ENCODE measurements at regions not wholly inside any gene's neighbourhood (a gene's known extent, or its start where the extent isn't known, plus 50 kb on each side); places are given as distances from the start of the nearest gene placed in this dataset.

DNA sequence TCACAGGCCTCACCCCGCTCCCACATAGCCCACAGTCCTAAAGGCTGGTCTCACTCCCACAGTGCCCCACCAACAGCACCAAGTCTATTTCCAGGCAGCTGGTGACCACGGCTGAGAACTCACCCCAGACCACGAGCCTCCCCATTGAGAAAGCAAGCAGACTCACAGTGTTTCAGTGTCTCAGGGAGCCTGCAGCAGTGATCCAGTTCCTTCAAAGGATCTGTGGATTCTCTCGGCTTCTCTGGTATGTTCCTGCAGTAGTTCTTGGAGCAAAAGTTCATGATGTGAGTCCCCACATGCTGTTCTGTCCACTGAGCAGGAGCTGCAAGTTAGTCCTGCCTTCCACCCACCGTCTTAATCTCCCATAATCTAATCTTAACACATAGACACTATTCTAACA, 185.3 kb upstream of the CDH6 start:
- no peak overlapping the region for H3K4me3 ChIP-seq
- no peaks in the 10 kb centered on the region for H3K9me3 ChIP-seq
- TF ChIP-seq CTCF (IDR thresholded peaks at IDR 0.05) = no peak
- ATAC-seq (no peak), DNase-seq (no peak)
- no peak overlapping the region for H3K27ac ChIP-seq
- intact Hi-C loops (cut with DNase I) = no loop called here
- H3K36me3 ChIP-seq = no peaks in the 10 kb centered on the region
- no peaks in the 10 kb centered on the region for H3K27me3 ChIP-seq (ENCODE audit: low read depth)
- H3K4me1 ChIP-seq = no peaks in the 10 kb centered on the region

DNA sequence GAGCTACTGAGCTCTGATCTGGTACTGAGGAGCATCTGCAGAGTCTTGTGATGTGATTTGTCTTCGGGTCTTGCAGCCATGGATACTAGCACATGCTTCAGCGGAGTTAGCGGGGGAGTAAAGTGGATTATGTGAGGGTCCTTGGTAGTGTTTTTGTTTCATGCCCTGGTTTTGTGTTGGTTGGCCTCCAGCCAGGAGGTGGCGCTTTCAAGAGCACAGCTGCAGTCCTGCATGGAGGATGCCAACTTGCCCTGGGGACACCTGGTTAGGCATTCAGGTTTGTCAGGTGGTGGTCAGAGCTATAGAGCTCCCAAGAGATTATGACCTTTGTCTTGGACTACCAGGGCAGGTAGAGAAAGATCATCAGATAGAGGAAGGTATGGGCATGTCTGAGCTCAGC, 185.8 kb upstream of the CDH6 start:
- no peaks in the 10 kb centered on the region for H3K4me1 ChIP-seq
- H3K27me3 ChIP-seq (ENCODE audit: low read depth) = no peaks in the 10 kb centered on the region
- no peak for DNase-seq
- ATAC-seq = no peak
- H3K36me3 ChIP-seq = no peaks in the 10 kb centered on the region
- no peak overlapping the region for H3K27ac ChIP-seq
- TF ChIP-seq CTCF (IDR thresholded peaks at IDR 0.05) = no peak
- no peaks in the 10 kb centered on the region for H3K9me3 ChIP-seq
- H3K4me3 ChIP-seq = no peak overlapping the region
- intact Hi-C loops (cut with DNase I) = no loop called here

- Histone ChIP-seq H3K27ac (no peak overlapping the region), H3K9me3 (no peaks in the 10 kb centered on the region), H3K27me3 (ENCODE audit: low read depth) (no peaks in the 10 kb centered on the region), H3K36me3 (no peaks in the 10 kb centered on the region), H3K4me3 (no peak overlapping the region), H3K4me1 (no peaks in the 10 kb centered on the region)
- no peak for TF ChIP-seq CTCF (IDR thresholded peaks at IDR 0.05)
- DNase-seq (no peak), ATAC-seq (no peak)
- intact Hi-C loops (cut with DNase I) = no loop called here
Observed at GRCh38 chr5:31000287-31000686, 193.2 kb upstream of the CDH6 start.

- intact Hi-C loops (cut with DNase I) = no loop called here
- DNase-seq = no peak
- H3K4me3 ChIP-seq = no peak overlapping the region
- no peaks in the 10 kb centered on the region for H3K9me3 ChIP-seq
- no peaks in the 10 kb centered on the region for H3K36me3 ChIP-seq
- no peaks in the 10 kb centered on the region for H3K4me1 ChIP-seq
- ATAC-seq = no peak
- H3K27ac ChIP-seq = no peak overlapping the region
- no peaks in the 10 kb centered on the region for H3K27me3 ChIP-seq (ENCODE audit: low read depth)
- no peak for TF ChIP-seq CTCF (IDR thresholded peaks at IDR 0.05)
Observed at GRCh38 chr5:30997681-30998080, 195.8 kb upstream of the CDH6 start.

DNA sequence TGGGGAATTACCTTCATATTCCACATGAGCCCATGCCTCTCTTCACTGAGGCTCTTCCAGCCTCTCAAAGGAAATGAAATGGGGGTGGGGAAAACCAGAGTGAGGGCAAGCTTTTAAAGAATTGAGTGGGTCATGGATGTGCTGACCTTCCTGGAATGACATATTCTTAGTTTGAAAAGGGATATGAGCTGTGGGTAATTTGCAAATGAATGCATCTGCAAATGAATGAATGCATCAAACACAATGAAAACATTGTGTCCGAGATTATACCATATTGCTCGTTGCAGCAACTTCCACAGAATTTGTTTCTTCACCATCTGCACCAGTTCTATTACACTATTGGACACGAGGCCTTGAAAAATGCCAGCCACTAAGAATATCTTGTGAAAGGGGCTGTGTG, 198.6 kb upstream of the CDH6 start:
- H3K4me1 ChIP-seq = no peaks in the 10 kb centered on the region
- ATAC-seq (no peak), DNase-seq (no peak)
- H3K9me3 ChIP-seq = no peaks in the 10 kb centered on the region
- TF ChIP-seq CTCF (IDR thresholded peaks at IDR 0.05) = no peak
- intact Hi-C loops (cut with DNase I) = no loop called here
- H3K4me3 ChIP-seq = no peak overlapping the region
- H3K27ac ChIP-seq = no peak overlapping the region
- H3K27me3 ChIP-seq (ENCODE audit: low read depth) = no peaks in the 10 kb centered on the region
- H3K36me3 ChIP-seq = no peaks in the 10 kb centered on the region

GRCh38 chr5:30994176-30994575, 199.3 kb upstream of the CDH6 start:
- no peaks in the 10 kb centered on the region for H3K36me3 ChIP-seq
- H3K27ac ChIP-seq = no peak overlapping the region
- no peak overlapping the region for H3K4me3 ChIP-seq
- DNase-seq = no peak
- H3K4me1 ChIP-seq = no peaks in the 10 kb centered on the region
- no peaks in the 10 kb centered on the region for H3K27me3 ChIP-seq (ENCODE audit: low read depth)
- ATAC-seq = no peak
- TF ChIP-seq CTCF (IDR thresholded peaks at IDR 0.05) = no peak
- intact Hi-C loops (cut with DNase I) = no loop called here
- H3K9me3 ChIP-seq = no peaks in the 10 kb centered on the region
